ENCODE measurements at regions not wholly inside any gene's neighbourhood (a gene's known extent, or its start where the extent isn't known, plus 50 kb on each side); places are given as distances from the start of the nearest gene placed in this dataset.

GRCh38 chrX:82224961-82225360 lies 1023.1 kb downstream of the SH3BGRL start:
- H2BK120ac ChIP-seq (ENCODE audit: low read depth, low read length, poor library complexity, severe bottlenecking) = no peak overlapping the region
- H3K4ac ChIP-seq (ENCODE audit: low read depth, low read length) = no peak overlapping the region
- no peak overlapping the region for H2AK5ac ChIP-seq (ENCODE audit: insufficient read length, low read length)
- H3K18ac ChIP-seq (ENCODE audit: insufficient read length, low read depth, low read length) = no peak overlapping the region
- H3K79me1 ChIP-seq (ENCODE audit: insufficient read depth, low read depth, low read length, poor library complexity, severe bottlenecking) = no peaks in the 10 kb centered on the region
- no peak overlapping the region for H4K8ac ChIP-seq (replicated peaks; ENCODE audit: insufficient read length, low read depth, low read length)
- Mint-ChIP-seq H3K4me1 (no peaks in the 10 kb centered on the region), H3K36me3 (ENCODE audit: insufficient read depth in 1 of 3, low read depth in 3 of 3) (peaks cover 0 to 4% (median 0%) of the 10 kb centered on the region in 3 experiments; a peak in 1 of 7 replicates), H3K27ac (no peak overlapping the region), H3K9me3 (peaks cover 60 to 83% of the 10 kb centered on the region in 2 experiments), H3K4me3 (no peak overlapping the region), H3K27me3 (ENCODE audit: low read depth) (no peaks in the 10 kb centered on the region; the same call in 1 of the 2 replicates)
- no peak overlapping the region for H3T11ph ChIP-seq (ENCODE audit: low read length)
- no peak overlapping the region for H3K56ac ChIP-seq (ENCODE audit: insufficient read length, low read depth, low read length)
- H3K9ac ChIP-seq (ENCODE audit: extremely low read depth, insufficient read length, low read length) = no peak overlapping the region
- H2BK5ac ChIP-seq (ENCODE audit: insufficient read length, low read length) = no peak overlapping the region
- no peaks in the 10 kb centered on the region for H3K4me1 ChIP-seq (ENCODE audit: insufficient read depth, low read length)
- no peak overlapping the region for H2BK15ac ChIP-seq (ENCODE audit: low read depth, low read length)
- no peak overlapping the region for H4K5ac ChIP-seq (ENCODE audit: insufficient read length, low read depth, low read length)
- no peak overlapping the region for H3K27ac ChIP-seq (ENCODE audit: insufficient read length, low read depth, low read length)
- no peak for DNase-seq
- no peak overlapping the region for H3K23ac ChIP-seq (ENCODE audit: insufficient read length, low read depth, low read length)
- H3K9me3 ChIP-seq (ENCODE audit: control insufficient read depth, low read depth, low read length) = peaks cover 10% of the 10 kb centered on the region
- H3K23me2 ChIP-seq (ENCODE audit: insufficient read length, low read depth, low read length, poor library complexity, severe bottlenecking) = no peaks in the 10 kb centered on the region
- H4K91ac ChIP-seq (ENCODE audit: insufficient read length, low read depth, low read length) = no peak overlapping the region
- no peak overlapping the region for H3K14ac ChIP-seq (ENCODE audit: insufficient read depth, low read length)
- H3K79me2 ChIP-seq (ENCODE audit: insufficient read depth, low read length) = no peaks in the 10 kb centered on the region
- no peak overlapping the region for H3K4me2 ChIP-seq (ENCODE audit: insufficient read depth, insufficient read length, low read length)
- H4K20me1 ChIP-seq (ENCODE audit: control insufficient read depth, insufficient read depth, insufficient read length) = no peaks in the 10 kb centered on the region
- H2BK12ac ChIP-seq (ENCODE audit: insufficient read length, low read depth, low read length) = no peak overlapping the region
- no peak overlapping the region for H2BK20ac ChIP-seq (ENCODE audit: low read depth, low read length, poor library complexity, severe bottlenecking)
- H3K27me3 ChIP-seq (ENCODE audit: insufficient read depth, low read length) = no peaks in the 10 kb centered on the region
- no peak for TF ChIP-seq CTCF (conservative IDR thresholded peaks at IDR 0.05)
- no peak overlapping the region for H2AFZ ChIP-seq (ENCODE audit: low read length)

All from H9 (cell line).